Esophagus muscularis mucosa (tissue), 3 donors: ENCODE measurements at regions not wholly inside any gene's neighbourhood (a gene's known extent, or its start where the extent isn't known, plus 50 kb on each side); places are given as distances from the start of the nearest gene placed in this dataset.

ENCODE experiments used
- POLR2A ChIP-seq: fragments of 450-650 bp; IDR thresholded peaks from one replicate; pipeline ENCODE4 v1.6.1; 2017; ENCODE audit warnings: antibody characterized with exemption, moderate library complexity, mild to moderate bottlenecking, low read depth
- TF ChIP-seq, protein P1 (sequence below), 3 experiments: fragments of 200-600 bp in 2 of 3; fragments of 450-650 bp in 1 of 3; sonication (generic) in 2 of 3; IDR thresholded peaks; one replicate each; pipeline ENCODE4 v1.5.1; 2017 to 2019; ENCODE audit warnings: antibody characterized with exemption in 3 of 3, mild to moderate bottlenecking in 2 of 3, moderate library complexity in 1 of 3

DNA sequence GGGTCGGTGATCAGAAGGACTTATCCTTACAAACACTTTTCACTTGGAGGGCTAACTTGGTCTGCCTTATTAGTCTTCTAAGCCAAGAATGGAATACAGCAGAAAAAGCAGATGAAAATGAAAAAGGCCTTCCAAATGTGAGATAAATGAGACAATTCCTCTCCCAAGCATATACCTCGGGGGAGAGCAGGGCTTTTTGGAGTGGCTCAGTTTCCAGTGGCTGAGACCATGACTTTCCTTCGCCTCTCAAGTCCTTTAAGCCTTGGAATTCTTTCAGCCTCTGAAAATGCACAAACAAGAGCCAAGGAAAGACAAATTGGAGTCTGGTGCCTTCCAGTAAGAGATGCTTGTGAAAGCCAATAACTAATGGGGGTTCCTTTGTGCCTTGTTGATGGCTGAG, 130.9 kb downstream of the DTWD1 start:
- TF ChIP-seq, protein P1, sequence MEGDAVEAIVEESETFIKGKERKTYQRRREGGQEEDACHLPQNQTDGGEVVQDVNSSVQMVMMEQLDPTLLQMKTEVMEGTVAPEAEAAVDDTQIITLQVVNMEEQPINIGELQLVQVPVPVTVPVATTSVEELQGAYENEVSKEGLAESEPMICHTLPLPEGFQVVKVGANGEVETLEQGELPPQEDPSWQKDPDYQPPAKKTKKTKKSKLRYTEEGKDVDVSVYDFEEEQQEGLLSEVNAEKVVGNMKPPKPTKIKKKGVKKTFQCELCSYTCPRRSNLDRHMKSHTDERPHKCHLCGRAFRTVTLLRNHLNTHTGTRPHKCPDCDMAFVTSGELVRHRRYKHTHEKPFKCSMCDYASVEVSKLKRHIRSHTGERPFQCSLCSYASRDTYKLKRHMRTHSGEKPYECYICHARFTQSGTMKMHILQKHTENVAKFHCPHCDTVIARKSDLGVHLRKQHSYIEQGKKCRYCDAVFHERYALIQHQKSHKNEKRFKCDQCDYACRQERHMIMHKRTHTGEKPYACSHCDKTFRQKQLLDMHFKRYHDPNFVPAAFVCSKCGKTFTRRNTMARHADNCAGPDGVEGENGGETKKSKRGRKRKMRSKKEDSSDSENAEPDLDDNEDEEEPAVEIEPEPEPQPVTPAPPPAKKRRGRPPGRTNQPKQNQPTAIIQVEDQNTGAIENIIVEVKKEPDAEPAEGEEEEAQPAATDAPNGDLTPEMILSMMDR (IDR thresholded peaks at IDR 0.05) = no peak
- TF ChIP-seq POLR2A = no peak
